GM12878 (cell line): ENCODE measurements at regions not wholly inside any gene's neighbourhood (a gene's known extent, or its start where the extent isn't known, plus 50 kb on each side); places are given as distances from the start of the nearest gene placed in this dataset.

Experiments
- ATAC-seq: fragments of 200-7000 bp; cut with Tn5 transposase; 3 replicates; pipeline ENCODE4 v1.9.1; 2020; ENCODE audit warnings: mild to moderate bottlenecking, moderate library complexity
- BruUV-seq: library from RNA; stranded (reverse); fragments of 400-500 nt; replicated peaks from 2 replicates; lab custom pipeline; 2021; lab: Mats Ljungman, UMichigan
- CTCF ChIA-PET: fragments of 300-600 bp; sonication (Branson Sonifier 250); formaldehyde crosslinking; extraction: SDS; loops from one replicate; lab custom pipeline; 2021; ENCODE audit warnings: inconsistent platforms; lab: Yijun Ruan, JAX
- POLR2A ChIA-PET: fragments of 350-600 bp; formaldehyde crosslinking; extraction: SDS; loops from one replicate; lab custom pipeline; 2021; ENCODE audit warnings: inconsistent platforms; lab: Charles Lee
- RAD21 ChIA-PET: fragments of 300-600 bp; sonication (Branson Sonifier 250); formaldehyde crosslinking; loops from one replicate; lab custom pipeline; 2023; ENCODE audit warnings: antibody characterized with exemption; ENCODE audit not compliant: unreplicated experiment; lab: Charles Lee
- SMC1A ChIA-PET: fragments of 300-600 bp; sonication (Branson Sonifier 250); formaldehyde crosslinking; loops from one replicate; lab custom pipeline; 2023; ENCODE audit not compliant: unreplicated experiment, uncharacterized antibody; lab: Charles Lee
- DNase-seq: peaks from one replicate; pipeline ENCODE4 v3.0.0-alpha.2; 2011; ENCODE audit warnings: low read depth, low spot score
- FAIRE-seq: peaks from 3 replicates; lab custom pipeline; 2011; peaks lifted over from hg19 to GRCh38; lab: Jason Lieb, UNC
- H2AFZ ChIP-seq: 2 replicates; pipeline ENCODE4 v1.6.0; 2011; ENCODE audit warnings: low read depth, low read length, control low read depth; ENCODE audit not compliant: control insufficient read depth
- H3K27ac ChIP-seq: 2 replicates; pipeline ENCODE4 v1.5.1; 2011; ENCODE audit warnings: control low read depth; ENCODE audit not compliant: control insufficient read depth, insufficient read depth
- H3K27me3 ChIP-seq, 2 experiments: replicated peaks in 1 of 2; 2 replicates each; pipeline versions ENCODE4 v1.6.0 to v1.6.1; 2011; ENCODE audit warnings: low read length in 1 of 2; ENCODE audit not compliant: control insufficient read depth in 2 of 2, insufficient read depth in 2 of 2
- H3K36me3 ChIP-seq, 2 experiments: 2 replicates each; pipeline ENCODE4 v1.5.1; 2011; ENCODE audit warnings: low read length in 1 of 2; ENCODE audit not compliant: control insufficient read depth in 2 of 2, insufficient read depth in 2 of 2
- H3K4me1 ChIP-seq: 2 replicates; pipeline ENCODE4 v1.6.1; 2011; ENCODE audit warnings: mild to moderate bottlenecking, low read length, moderate library complexity, mixed read lengths; ENCODE audit not compliant: control insufficient read depth, insufficient read depth
- H3K4me2 ChIP-seq: 2 replicates; pipeline ENCODE4 v1.6.0; 2011; ENCODE audit warnings: control low read depth; ENCODE audit not compliant: control insufficient read depth, insufficient read depth
- H3K4me3 ChIP-seq: fragments of 200-600 bp; sonication (generic); 2 replicates; pipeline ENCODE4 v1.5.1; 2016
- H3K79me2 ChIP-seq: 2 replicates; pipeline ENCODE4 v1.6.0; 2011; ENCODE audit warnings: low read length; ENCODE audit not compliant: control insufficient read depth, insufficient read depth
- H3K9ac ChIP-seq: 2 replicates; pipeline ENCODE4 v1.8.0; 2011; ENCODE audit warnings: low read length, control low read depth, mixed read lengths; ENCODE audit not compliant: control insufficient read depth, insufficient read depth
- H3K9me3 ChIP-seq: replicated peaks from 3 replicates; pipeline ENCODE4 v1.5.1; 2011; ENCODE audit warnings: mild to moderate bottlenecking, low read length; ENCODE audit not compliant: control insufficient read depth, insufficient read depth
- H4K20me1 ChIP-seq: 2 replicates; pipeline ENCODE4 v1.6.0; 2011; ENCODE audit not compliant: control insufficient read depth, insufficient read depth
- CHD4 ChIP-seq: fragments of 200-600 bp; sonication (generic); IDR thresholded peaks from 2 replicates; pipeline ENCODE4 v1.6.1; 2016; ENCODE audit warnings: mild to moderate bottlenecking
- EP300 ChIP-seq, 2 experiments: fragments of 150-350 bp in 1 of 2; IDR thresholded peaks; 2 replicates each; pipeline ENCODE4 v1.6.1; 2011 to 2012; ENCODE audit warnings: low read depth in 2 of 2, low read length in 2 of 2, borderline replicate concordance in 1 of 2, improper control_type of control experiment in 1 of 2, inconsistent platforms in 1 of 2; ENCODE audit not compliant: control insufficient read depth in 1 of 2
- FOS ChIP-seq: IDR thresholded peaks from 3 replicates; pipeline ENCODE4 v1.6.1; 2011; ENCODE audit warnings: borderline replicate concordance; ENCODE audit not compliant: insufficient read length; ENCODE audit errors: extremely low read depth
- MEF2B ChIP-seq: fragments of 450-650 bp; IDR thresholded peaks from 2 replicates; pipeline ENCODE4 v1.6.1; 2018; ENCODE audit warnings: mild to moderate bottlenecking, moderate library complexity; ENCODE audit not compliant: partially characterized antibody, poor library complexity, severe bottlenecking
- MXI1 ChIP-seq: fragments of 150-350 bp; IDR thresholded peaks from 2 replicates; pipeline ENCODE4 v1.6.1; 2011; ENCODE audit warnings: low read depth, mild to moderate bottlenecking, inconsistent platforms, low read length, improper control_type of control experiment
- MYB ChIP-seq: fragments of 150-350 bp; IDR thresholded peaks from 2 replicates; pipeline ENCODE4 v1.6.1; 2014; ENCODE audit warnings: mild to moderate bottlenecking, low read depth, low read length, borderline replicate concordance
- POLR2AphosphoS2 ChIP-seq: IDR thresholded peaks from 2 replicates; pipeline ENCODE4 v1.6.1; 2011; ENCODE audit warnings: low read depth, mild to moderate bottlenecking, low read length, improper control_type of control experiment, moderate library complexity
- RCOR1 ChIP-seq: conservative IDR thresholded peaks from 2 replicates; pipeline ENCODE4 v1.6.1; 2012; ENCODE audit warnings: low read depth, low read length, improper control_type of control experiment
- SIX5 ChIP-seq: IDR thresholded peaks from 2 replicates; pipeline ENCODE4 v1.6.1; 2011; ENCODE audit warnings: mild to moderate bottlenecking, low read depth, low read length, moderate library complexity; ENCODE audit not compliant: severe bottlenecking
- SRF ChIP-seq, 2 experiments: IDR thresholded peaks; 2 replicates each; pipeline ENCODE4 v1.6.1; 2011; ENCODE audit warnings: low read depth in 2 of 2, low read length in 2 of 2, mild to moderate bottlenecking in 1 of 2, moderate library complexity in 1 of 2
- TARDBP ChIP-seq: IDR thresholded peaks from 2 replicates; pipeline ENCODE4 v1.6.1; 2016; ENCODE audit warnings: borderline replicate concordance
- WRNIP1 ChIP-seq: IDR thresholded peaks from 2 replicates; pipeline ENCODE4 v1.6.1; 2011; ENCODE audit warnings: low read depth, low read length, improper control_type of control experiment, borderline replicate concordance
- ZBTB40 ChIP-seq: fragments of 450-650 bp; IDR thresholded peaks from 2 replicates; pipeline ENCODE4 v1.6.1; 2016; ENCODE audit warnings: mild to moderate bottlenecking, moderate library complexity, borderline replicate concordance
- WGBS: methylation state at CpG from one replicate; pipeline ENCODE4 v1.1.6; 2016; ENCODE audit warnings: low lambda C conversion rate; ENCODE audit not compliant: insufficient replicate concordance, insufficient coverage; ENCODE audit errors: missing lambda C conversion rate; 5-methylcytosine and 5-hydroxymethylcytosine counted together
- in situ Hi-C: fragments of 300-500 bp; cut with MboI; formaldehyde crosslinking; loops from 9 replicates; pipeline ENCODE4 v1.14.3; 2018; ENCODE audit warnings: mixed read lengths
- intact Hi-C: fragments of 100-400 bp; cut with micrococcal nuclease; formaldehyde crosslinking; loops from one replicate; pipeline ENCODE4 v1.14.2; 2022; ENCODE audit not compliant: unreplicated experiment
- TF ChIP-seq, protein P1 (sequence below): fragments of 450-650 bp; IDR thresholded peaks from 2 replicates; pipeline ENCODE4 v1.6.1; 2017; ENCODE audit warnings: mild to moderate bottlenecking, moderate library complexity

DNA sequence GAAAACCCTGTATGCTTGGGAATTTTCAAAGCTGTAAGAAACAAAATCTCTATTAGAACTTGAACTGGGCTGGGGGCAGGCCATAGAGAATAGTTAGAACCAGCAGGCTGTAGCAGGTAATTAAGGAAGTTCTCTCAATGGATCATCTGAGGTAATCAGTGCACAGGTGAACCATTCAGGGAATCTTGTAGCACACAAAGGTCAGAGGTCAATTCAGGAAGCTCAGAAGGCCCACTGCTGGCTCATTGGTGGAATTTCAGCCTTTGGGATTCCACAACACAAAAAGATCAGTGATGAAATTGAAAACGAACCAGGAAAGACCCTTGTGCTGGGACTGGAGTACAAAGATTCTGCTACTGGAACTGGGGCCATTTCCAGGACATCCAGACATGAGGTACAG lies 82.0 kb downstream of the TMEM168 start:
- no peak for FAIRE-seq
- no peak for DNase-seq
- Histone ChIP-seq H3K36me3 (no peaks in the 10 kb centered on the region), H3K4me3 (no peak overlapping the region), H4K20me1 (no peaks in the 10 kb centered on the region), H3K4me1 (no peaks in the 10 kb centered on the region), H3K27me3 (no peaks in the 10 kb centered on the region), H3K9me3 (no peaks in the 10 kb centered on the region), H3K4me2 (no peak overlapping the region), H3K79me2 (no peaks in the 10 kb centered on the region), H2AFZ (no peak overlapping the region), H3K9ac (no peak overlapping the region), H3K27ac (no peak overlapping the region)
- in situ Hi-C loops (no loop called here), intact Hi-C loops (loop anchor here (10.0 kb wide), 1 partner anchor 327 kb away; no protein-coding TSS in a partner anchor)
- no TSS peak for BruUV-seq
- ChIA-PET SMC1A (interaction anchor here (1.1 to 1.6 kb wide), 2 partner anchors 15 to 22 kb away, joined by 3 to 4 read pairs; no protein-coding TSS in a partner anchor), CTCF (no interaction called here), POLR2A (no interaction called here), RAD21 (no interaction called here)
- TF ChIP-seq RCOR1 (no peak), CHD4 (no peak), MEF2B (no peak), MYB (no peak), POLR2AphosphoS2 (no peak), SIX5 (no peak), FOS (no peak), ZBTB40 (no peak), MXI1 (no peak), TARDBP (no peak), SRF (IDR thresholded peaks at IDR 0.05; ENCODE audit: low read depth in 2 of 2, low read length in 2 of 2) (no peak), WRNIP1 (no peak), EP300 (IDR thresholded peaks at IDR 0.05; ENCODE audit: borderline replicate concordance in 1 of 2, control insufficient read depth in 1 of 2, low read depth in 2 of 2, low read length in 2 of 2) (no peak)
- TF ChIP-seq, protein P1, sequence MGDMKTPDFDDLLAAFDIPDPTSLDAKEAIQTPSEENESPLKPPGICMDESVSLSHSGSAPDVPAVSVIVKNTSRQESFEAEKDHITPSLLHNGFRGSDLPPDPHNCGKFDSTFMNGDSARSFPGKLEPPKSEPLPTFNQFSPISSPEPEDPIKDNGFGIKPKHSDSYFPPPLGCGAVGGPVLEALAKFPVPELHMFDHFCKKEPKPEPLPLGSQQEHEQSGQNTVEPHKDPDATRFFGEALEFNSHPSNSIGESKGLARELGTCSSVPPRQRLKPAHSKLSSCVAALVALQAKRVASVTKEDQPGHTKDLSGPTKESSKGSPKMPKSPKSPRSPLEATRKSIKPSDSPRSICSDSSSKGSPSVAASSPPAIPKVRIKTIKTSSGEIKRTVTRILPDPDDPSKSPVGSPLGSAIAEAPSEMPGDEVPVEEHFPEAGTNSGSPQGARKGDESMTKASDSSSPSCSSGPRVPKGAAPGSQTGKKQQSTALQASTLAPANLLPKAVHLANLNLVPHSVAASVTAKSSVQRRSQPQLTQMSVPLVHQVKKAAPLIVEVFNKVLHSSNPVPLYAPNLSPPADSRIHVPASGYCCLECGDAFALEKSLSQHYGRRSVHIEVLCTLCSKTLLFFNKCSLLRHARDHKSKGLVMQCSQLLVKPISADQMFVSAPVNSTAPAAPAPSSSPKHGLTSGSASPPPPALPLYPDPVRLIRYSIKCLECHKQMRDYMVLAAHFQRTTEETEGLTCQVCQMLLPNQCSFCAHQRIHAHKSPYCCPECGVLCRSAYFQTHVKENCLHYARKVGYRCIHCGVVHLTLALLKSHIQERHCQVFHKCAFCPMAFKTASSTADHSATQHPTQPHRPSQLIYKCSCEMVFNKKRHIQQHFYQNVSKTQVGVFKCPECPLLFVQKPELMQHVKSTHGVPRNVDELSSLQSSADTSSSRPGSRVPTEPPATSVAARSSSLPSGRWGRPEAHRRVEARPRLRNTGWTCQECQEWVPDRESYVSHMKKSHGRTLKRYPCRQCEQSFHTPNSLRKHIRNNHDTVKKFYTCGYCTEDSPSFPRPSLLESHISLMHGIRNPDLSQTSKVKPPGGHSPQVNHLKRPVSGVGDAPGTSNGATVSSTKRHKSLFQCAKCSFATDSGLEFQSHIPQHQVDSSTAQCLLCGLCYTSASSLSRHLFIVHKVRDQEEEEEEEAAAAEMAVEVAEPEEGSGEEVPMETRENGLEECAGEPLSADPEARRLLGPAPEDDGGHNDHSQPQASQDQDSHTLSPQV, result no peak
- WGBS, result 0% methylated on average over 1 of the region's 1 CpG
- no peak for ATAC-seq
